WTC11 (cell line): ENCODE measurements at regions not wholly inside any gene's neighbourhood (a gene's known extent, or its start where the extent isn't known, plus 50 kb on each side); places are given as distances from the start of the nearest gene placed in this dataset.

Source experiments
- ATAC-seq: fragments of 200-7000 bp; cut with Tn5 transposase; 2 replicates; pipeline ENCODE4 v1.10.0; 2021; ENCODE audit warnings: mild to moderate bottlenecking, moderate library complexity
- CTCF ChIA-PET: fragments of 300-600 bp; sonication (Branson Sonifier 250); formaldehyde crosslinking; loops from one replicate; lab custom pipeline; 2021; ENCODE audit warnings: antibody characterized with exemption; lab: Charles Lee
- POLR2A ChIA-PET: fragments of 350-600 bp; sonication (Branson Sonifier 250); formaldehyde crosslinking; loops from one replicate; lab custom pipeline; 2021; ENCODE audit warnings: antibody characterized with exemption; lab: Charles Lee
- DNase-seq: peaks from one replicate; pipeline ENCODE4 v3.0.0; 2021; ENCODE audit warnings: low spot score
- H3K27ac Mint-ChIP-seq: 2 replicates; pipeline ENCODE4 v1.8.0; 2021; ENCODE audit warnings: mixed read lengths
- H3K27me3 Mint-ChIP-seq: 2 replicates; pipeline ENCODE4 v1.8.0; 2021; ENCODE audit warnings: low read depth, mild to moderate bottlenecking, moderate library complexity, mixed read lengths
- H3K36me3 Mint-ChIP-seq: 2 replicates; pipeline ENCODE4 v1.8.0; 2021; ENCODE audit warnings: mixed read lengths
- H3K4me1 Mint-ChIP-seq: 2 replicates; pipeline ENCODE4 v1.8.0; 2022; ENCODE audit warnings: mixed read lengths
- H3K4me3 Mint-ChIP-seq: 2 replicates; pipeline ENCODE4 v1.8.0; 2021; ENCODE audit warnings: mild to moderate bottlenecking, moderate library complexity, mixed read lengths
- H3K9me3 Mint-ChIP-seq: 2 replicates; pipeline ENCODE4 v1.8.0; 2021; ENCODE audit warnings: mixed read lengths
- ATF1 ChIP-seq: sonication (generic); formaldehyde crosslinking; IDR thresholded peaks from 2 replicates; pipeline ENCODE4 v1.8.1; 2023; ENCODE audit warnings: mild to moderate bottlenecking, moderate library complexity, missing genetic modification reagents
- CREM ChIP-seq: sonication (generic); formaldehyde crosslinking; IDR thresholded peaks from 2 replicates; pipeline ENCODE4 v1.8.1; 2022; ENCODE audit warnings: mild to moderate bottlenecking, missing genetic modification reagents, moderate library complexity
- EMX1 ChIP-seq: fragments of 250-450 bp; sonication (Bioruptor Pico); IDR thresholded peaks from 2 replicates; pipeline ENCODE4 v1.8.0; 2021; ENCODE audit warnings: mild to moderate bottlenecking
- RELA ChIP-seq: sonication (generic); formaldehyde crosslinking; IDR thresholded peaks from 2 replicates; pipeline ENCODE4 v1.8.1; 2022; ENCODE audit warnings: missing genetic modification reagents, mild to moderate bottlenecking, borderline replicate concordance
- SOX15 ChIP-seq: fragments of 250-450 bp; sonication (Bioruptor Pico); IDR thresholded peaks from 2 replicates; pipeline ENCODE4 v1.9.0; 2021; ENCODE audit warnings: mild to moderate bottlenecking
- TEAD4 ChIP-seq: sonication (generic); formaldehyde crosslinking; IDR thresholded peaks from 2 replicates; pipeline ENCODE4 v1.8.0; 2022; ENCODE audit warnings: mild to moderate bottlenecking, missing genetic modification reagents
- ZBTB21 ChIP-seq: sonication (generic); formaldehyde crosslinking; IDR thresholded peaks from 2 replicates; pipeline ENCODE4 v1.8.1; 2023; ENCODE audit warnings: mild to moderate bottlenecking, missing genetic modification reagents, borderline replicate concordance
- ZNF671 ChIP-seq: fragments of 250-450 bp; sonication (Bioruptor Pico); IDR thresholded peaks from 2 replicates; pipeline ENCODE4 v1.8.0; 2021; ENCODE audit warnings: mild to moderate bottlenecking
- TF ChIP-seq, protein P1 (sequence below): sonication (generic); formaldehyde crosslinking; IDR thresholded peaks from 2 replicates; pipeline ENCODE4 v1.8.0; 2022; ENCODE audit warnings: mild to moderate bottlenecking, missing genetic modification reagents
- TF ChIP-seq, protein P2 (sequence below): sonication (generic); formaldehyde crosslinking; IDR thresholded peaks from 2 replicates; pipeline ENCODE4 v1.8.1; 2023; ENCODE audit warnings: mild to moderate bottlenecking, missing genetic modification reagents, moderate library complexity
- TF ChIP-seq, protein P3 (sequence below): sonication (generic); formaldehyde crosslinking; IDR thresholded peaks from 2 replicates; pipeline ENCODE4 v1.8.1; 2022; ENCODE audit warnings: missing genetic modification reagents, borderline replicate concordance
- TF ChIP-seq, protein P4 (sequence below): sonication (generic); formaldehyde crosslinking; IDR thresholded peaks from 2 replicates; pipeline ENCODE4 v1.8.1; 2023; ENCODE audit warnings: mild to moderate bottlenecking, missing genetic modification reagents
- TF ChIP-seq, protein P5 (sequence below): sonication (generic); formaldehyde crosslinking; IDR thresholded peaks from 2 replicates; pipeline ENCODE4 v1.8.0; 2022; ENCODE audit warnings: mild to moderate bottlenecking, missing genetic modification reagents
- TF ChIP-seq, protein P6 (sequence below): fragments of 250-450 bp; sonication (Bioruptor Pico); IDR thresholded peaks from 2 replicates; pipeline ENCODE4 v1.9.0; 2021; ENCODE audit warnings: mild to moderate bottlenecking
- TF ChIP-seq, protein P7 (sequence below): sonication (generic); formaldehyde crosslinking; conservative IDR thresholded peaks from 2 replicates; pipeline ENCODE4 v1.8.1; 2022; ENCODE audit warnings: mild to moderate bottlenecking, missing genetic modification reagents
- TF ChIP-seq, protein P8 (sequence below): fragments of 250-450 bp; sonication (Bioruptor Pico); conservative IDR thresholded peaks from 2 replicates; pipeline ENCODE4 v1.9.0; 2021; ENCODE audit warnings: mild to moderate bottlenecking

DNA sequence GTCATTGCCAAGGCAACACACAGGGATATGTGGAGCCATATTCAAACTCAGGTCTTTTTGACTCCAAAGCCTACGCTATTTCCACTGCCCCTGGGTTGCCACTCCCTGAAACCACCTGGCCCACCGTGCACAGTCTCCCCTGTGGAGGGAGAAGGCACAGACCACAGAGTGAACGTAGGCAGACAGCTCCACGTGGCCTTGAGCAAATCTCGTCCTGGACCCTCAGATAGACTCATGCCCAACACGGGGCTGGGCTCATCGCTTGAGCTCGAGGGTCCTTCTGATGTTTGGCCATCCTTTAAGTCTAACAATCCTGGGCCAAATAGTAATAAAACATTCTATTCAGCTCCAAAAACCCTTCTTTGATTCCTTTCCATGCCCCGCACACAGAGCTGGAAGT, 72.0 kb downstream of the CPN2 start (continued):
- TF ChIP-seq, protein P1, sequence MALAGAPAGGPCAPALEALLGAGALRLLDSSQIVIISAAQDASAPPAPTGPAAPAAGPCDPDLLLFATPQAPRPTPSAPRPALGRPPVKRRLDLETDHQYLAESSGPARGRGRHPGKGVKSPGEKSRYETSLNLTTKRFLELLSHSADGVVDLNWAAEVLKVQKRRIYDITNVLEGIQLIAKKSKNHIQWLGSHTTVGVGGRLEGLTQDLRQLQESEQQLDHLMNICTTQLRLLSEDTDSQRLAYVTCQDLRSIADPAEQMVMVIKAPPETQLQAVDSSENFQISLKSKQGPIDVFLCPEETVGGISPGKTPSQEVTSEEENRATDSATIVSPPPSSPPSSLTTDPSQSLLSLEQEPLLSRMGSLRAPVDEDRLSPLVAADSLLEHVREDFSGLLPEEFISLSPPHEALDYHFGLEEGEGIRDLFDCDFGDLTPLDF (CRISPR knock-in tag): no peak
- TF ChIP-seq TEAD4 (CRISPR knock-in tag) (no peak), RELA (CRISPR knock-in tag) (no peak)
- TF ChIP-seq, protein P2, sequence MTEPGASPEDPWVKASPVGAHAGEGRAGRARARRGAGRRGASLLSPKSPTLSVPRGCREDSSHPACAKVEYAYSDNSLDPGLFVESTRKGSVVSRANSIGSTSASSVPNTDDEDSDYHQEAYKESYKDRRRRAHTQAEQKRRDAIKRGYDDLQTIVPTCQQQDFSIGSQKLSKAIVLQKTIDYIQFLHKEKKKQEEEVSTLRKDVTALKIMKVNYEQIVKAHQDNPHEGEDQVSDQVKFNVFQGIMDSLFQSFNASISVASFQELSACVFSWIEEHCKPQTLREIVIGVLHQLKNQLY (CRISPR knock-in tag): no peak

DNA sequence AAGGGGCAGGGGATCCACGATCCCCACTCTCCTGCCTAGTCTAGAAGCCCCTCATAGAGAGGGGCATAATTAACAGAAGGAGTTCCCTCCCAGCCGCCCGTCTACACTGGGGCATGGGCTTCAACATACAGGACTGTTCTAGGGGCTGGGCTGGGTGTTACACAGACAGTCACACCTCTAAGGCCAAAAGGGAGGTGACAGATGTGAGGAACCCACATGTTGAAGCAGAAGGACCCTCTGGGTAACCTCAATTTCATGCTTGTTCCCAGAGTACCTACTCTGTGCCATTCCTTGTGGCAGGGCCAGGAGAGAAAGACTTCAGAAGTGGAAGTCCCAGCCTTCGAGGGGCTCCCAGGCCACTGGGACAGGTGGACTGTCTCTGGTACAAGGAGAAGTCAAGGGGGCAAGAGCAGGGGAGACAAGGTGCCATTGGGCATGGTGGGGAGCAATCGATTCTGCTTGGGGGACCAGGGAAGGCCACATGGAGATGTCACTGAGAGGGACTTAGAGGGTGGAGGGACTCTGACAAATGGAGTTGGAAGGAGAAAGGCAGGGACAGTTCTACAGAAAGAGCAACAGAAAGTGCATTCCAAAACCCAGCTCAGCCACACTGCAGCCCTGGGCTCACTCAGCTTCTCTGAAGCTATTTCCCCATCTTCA, 71.3 kb downstream of the CPN2 start:
- ChIA-PET POLR2A (no interaction called here), CTCF (interaction anchor here (1.0 to 1.2 kb wide), 2 partner anchors 7 to 36 kb away, joined by 3 to 4 read pairs; no protein-coding TSS in a partner anchor)
- ATAC-seq: no peak
- H3K4me3 Mint-ChIP-seq: no peak overlapping the region
- H3K4me1 Mint-ChIP-seq: peaks cover 29% of the 10 kb centered on the region
- peaks cover 6% of the 10 kb centered on the region for H3K36me3 Mint-ChIP-seq
- peaks cover 6% of the 10 kb centered on the region for H3K9me3 Mint-ChIP-seq
- TF ChIP-seq, protein P3, sequence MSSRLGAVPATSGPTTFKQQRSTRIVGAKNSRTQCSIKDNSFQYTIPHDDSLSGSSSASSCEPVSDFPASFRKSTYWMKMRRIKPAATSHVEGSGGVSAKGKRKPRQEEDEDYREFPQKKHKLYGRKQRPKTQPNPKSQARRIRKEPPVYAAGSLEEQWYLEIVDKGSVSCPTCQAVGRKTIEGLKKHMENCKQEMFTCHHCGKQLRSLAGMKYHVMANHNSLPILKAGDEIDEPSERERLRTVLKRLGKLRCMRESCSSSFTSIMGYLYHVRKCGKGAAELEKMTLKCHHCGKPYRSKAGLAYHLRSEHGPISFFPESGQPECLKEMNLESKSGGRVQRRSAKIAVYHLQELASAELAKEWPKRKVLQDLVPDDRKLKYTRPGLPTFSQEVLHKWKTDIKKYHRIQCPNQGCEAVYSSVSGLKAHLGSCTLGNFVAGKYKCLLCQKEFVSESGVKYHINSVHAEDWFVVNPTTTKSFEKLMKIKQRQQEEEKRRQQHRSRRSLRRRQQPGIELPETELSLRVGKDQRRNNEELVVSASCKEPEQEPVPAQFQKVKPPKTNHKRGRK: no peak
- TF ChIP-seq, protein P4, sequence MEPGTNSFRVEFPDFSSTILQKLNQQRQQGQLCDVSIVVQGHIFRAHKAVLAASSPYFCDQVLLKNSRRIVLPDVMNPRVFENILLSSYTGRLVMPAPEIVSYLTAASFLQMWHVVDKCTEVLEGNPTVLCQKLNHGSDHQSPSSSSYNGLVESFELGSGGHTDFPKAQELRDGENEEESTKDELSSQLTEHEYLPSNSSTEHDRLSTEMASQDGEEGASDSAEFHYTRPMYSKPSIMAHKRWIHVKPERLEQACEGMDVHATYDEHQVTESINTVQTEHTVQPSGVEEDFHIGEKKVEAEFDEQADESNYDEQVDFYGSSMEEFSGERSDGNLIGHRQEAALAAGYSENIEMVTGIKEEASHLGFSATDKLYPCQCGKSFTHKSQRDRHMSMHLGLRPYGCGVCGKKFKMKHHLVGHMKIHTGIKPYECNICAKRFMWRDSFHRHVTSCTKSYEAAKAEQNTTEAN (CRISPR knock-in tag): no peak
- TF ChIP-seq ZBTB21 (CRISPR knock-in tag) (no peak), EMX1 (CRISPR knock-in tag) (no peak), SOX15 (CRISPR knock-in tag) (no peak), ZNF671 (CRISPR knock-in tag) (no peak), CREM (CRISPR knock-in tag) (no peak), ATF1 (CRISPR knock-in tag) (no peak)
- TF ChIP-seq, protein P5, sequence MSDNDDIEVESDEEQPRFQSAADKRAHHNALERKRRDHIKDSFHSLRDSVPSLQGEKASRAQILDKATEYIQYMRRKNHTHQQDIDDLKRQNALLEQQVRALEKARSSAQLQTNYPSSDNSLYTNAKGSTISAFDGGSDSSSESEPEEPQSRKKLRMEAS: no peak
- TF ChIP-seq, protein P6, sequence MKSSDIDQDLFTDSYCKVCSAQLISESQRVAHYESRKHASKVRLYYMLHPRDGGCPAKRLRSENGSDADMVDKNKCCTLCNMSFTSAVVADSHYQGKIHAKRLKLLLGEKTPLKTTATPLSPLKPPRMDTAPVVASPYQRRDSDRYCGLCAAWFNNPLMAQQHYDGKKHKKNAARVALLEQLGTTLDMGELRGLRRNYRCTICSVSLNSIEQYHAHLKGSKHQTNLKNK (CRISPR knock-in tag): no peak
- TF ChIP-seq, protein P7, sequence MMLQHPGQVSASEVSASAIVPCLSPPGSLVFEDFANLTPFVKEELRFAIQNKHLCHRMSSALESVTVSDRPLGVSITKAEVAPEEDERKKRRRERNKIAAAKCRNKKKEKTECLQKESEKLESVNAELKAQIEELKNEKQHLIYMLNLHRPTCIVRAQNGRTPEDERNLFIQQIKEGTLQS (CRISPR knock-in tag): no peak
- TF ChIP-seq, protein P8, sequence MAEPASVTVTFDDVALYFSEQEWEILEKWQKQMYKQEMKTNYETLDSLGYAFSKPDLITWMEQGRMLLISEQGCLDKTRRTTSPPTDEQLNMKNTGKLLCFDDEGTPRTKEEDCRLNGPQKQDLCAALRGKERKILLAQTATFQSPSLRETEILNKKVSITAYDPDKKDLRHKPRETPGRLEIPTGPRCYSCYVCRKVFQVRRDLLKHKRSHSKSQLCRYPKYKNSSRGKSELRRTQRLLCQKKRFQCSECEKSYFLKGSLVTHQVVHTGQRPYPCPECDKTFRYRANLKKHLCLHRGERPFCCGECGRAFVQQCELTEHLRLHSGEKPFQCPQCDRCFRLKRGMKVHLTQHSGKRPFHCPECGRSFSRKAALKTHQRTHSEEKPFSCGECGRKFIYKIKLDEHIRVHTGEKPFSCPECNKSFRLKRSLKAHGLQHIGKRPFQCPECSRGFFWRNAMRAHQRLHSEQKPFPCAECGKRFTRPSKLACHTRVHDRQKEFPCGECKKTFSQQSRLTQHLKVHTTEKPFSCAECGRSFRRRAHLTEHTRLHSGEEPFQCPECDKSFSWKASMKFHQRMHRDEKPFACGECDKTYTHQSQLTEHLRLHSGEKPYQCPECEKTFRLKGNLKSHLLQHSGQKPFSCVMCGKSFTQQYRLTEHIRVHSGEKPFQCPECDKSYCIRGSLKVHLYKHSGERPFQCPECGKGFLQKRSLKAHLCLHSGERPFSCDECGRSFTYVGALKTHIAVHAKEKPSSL (CRISPR knock-in tag): no peak
- no peak overlapping the region for H3K27ac Mint-ChIP-seq
- peaks cover 7% of the 10 kb centered on the region for H3K27me3 Mint-ChIP-seq
- no peak for DNase-seq
